GM19372 (cell line): ENCODE measurements at regions not wholly inside any gene's neighbourhood (a gene's known extent, or its start where the extent isn't known, plus 50 kb on each side); places are given as distances from the start of the nearest gene placed in this dataset.
A peak's percentile ranks its signal among the peaks of the same experiment; 100 is the strongest.
"Not testable (repeated sequence)": the region's sequence is repeated elsewhere in the genome, so short reads cannot be mapped to it uniquely, and the experiment has no call there.

Experiments
- ATAC-seq: cut with Tn5 transposase; IDR thresholded peaks from one replicate; pipeline ENCODE4 v1.9.1; 2021; ENCODE audit warnings: mild to moderate bottlenecking, low read depth, moderate library complexity; ENCODE audit not compliant: unreplicated experiment

GRCh38 chr3:101995371-101996046 lies 146.2 kb downstream of the NFKBIZ start:
- ATAC-seq, result no peak

- no peak for ATAC-seq
These were observed 147.5 kb downstream of the NFKBIZ start for GRCh38 chr3:101996832-101997231.

GRCh38 chr3:101998256-101998926 lies 149.1 kb downstream of the NFKBIZ start:
- no peak for ATAC-seq

GRCh38 chr3:101999177-101999779 lies 150.0 kb downstream of the NFKBIZ start:
- no peak for ATAC-seq

GRCh38 chr3:102000620-102001209 lies 151.4 kb downstream of the NFKBIZ start:
- ATAC-seq, result no peak

- no peak for ATAC-seq
These were observed 152.7 kb downstream of the NFKBIZ start for GRCh38 chr3:102002056-102002455.

- no peak for ATAC-seq
These were observed 155.2 kb downstream of the NFKBIZ start for GRCh38 chr3:102004561-102004960.

- no peak for ATAC-seq
These were observed 156.2 kb downstream of the NFKBIZ start for GRCh38 chr3:102005551-102005950.

- ATAC-seq, result no peak
These were observed 157.6 kb downstream of the NFKBIZ start for GRCh38 chr3:102006812-102007485.

- not testable (repeated sequence) for ATAC-seq
These were observed 159.1 kb downstream of the NFKBIZ start for GRCh38 chr3:102008436-102008835.

- no peak for ATAC-seq
These were observed 167.1 kb downstream of the NFKBIZ start for GRCh38 chr3:102016417-102016816.

- ATAC-seq, result no peak
These were observed 168.5 kb downstream of the NFKBIZ start for GRCh38 chr3:102017784-102018183.

- ATAC-seq, result peak; percentile 60
These were observed 169.2 kb downstream of the NFKBIZ start for GRCh38 chr3:102018551-102018950.

GRCh38 chr3:102020735-102021134 lies 171.4 kb downstream of the NFKBIZ start:
- no peak for ATAC-seq

GRCh38 chr3:102024270-102024904 lies 175.1 kb downstream of the NFKBIZ start:
- ATAC-seq, result no peak

- ATAC-seq, result no peak
These were observed 176.4 kb downstream of the NFKBIZ start for GRCh38 chr3:102025606-102026270.

GRCh38 chr3:102026656-102027055 lies 177.3 kb downstream of the NFKBIZ start:
- ATAC-seq, result no peak

- ATAC-seq, result no peak
These were observed 181.3 kb downstream of the NFKBIZ start for GRCh38 chr3:102030661-102031060.

GRCh38 chr3:102031834-102032233 lies 182.5 kb downstream of the NFKBIZ start:
- ATAC-seq, result no peak
